ENCODE measurements at regions not wholly inside any gene's neighbourhood (a gene's known extent, or its start where the extent isn't known, plus 50 kb on each side); places are given as distances from the start of the nearest gene placed in this dataset.
"Not testable (repeated sequence)": the region's sequence is repeated elsewhere in the genome, so short reads cannot be mapped to it uniquely, and the experiment has no call there.

DNA sequence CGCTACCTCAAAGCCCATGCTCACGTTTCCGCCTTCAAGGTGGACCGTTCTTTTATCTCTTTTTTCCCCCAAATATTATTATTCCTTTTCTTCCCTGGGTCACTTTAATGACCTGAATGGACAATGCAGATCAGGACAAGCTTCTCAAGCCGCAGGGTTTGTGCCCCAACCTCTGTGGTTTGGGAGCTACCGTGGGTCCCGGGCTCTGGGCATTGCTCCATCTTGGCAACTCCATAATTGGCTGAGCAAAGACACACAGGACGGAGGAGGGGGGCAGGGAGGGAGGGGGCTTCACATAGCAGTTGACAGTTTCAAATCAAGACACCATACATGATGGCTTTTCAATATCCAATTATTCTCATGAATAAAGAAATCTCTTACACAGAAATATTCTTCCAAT is 308.1 kb upstream of the FZD8 start:
- Histone ChIP-seq H3K9ac (ENCODE audit: low read length) (no peak overlapping the region), H3K27me3 (ENCODE audit: control insufficient read depth, insufficient read depth, low read length) (no peaks in the 10 kb centered on the region), H3K36me3 (ENCODE audit: control insufficient read depth, insufficient read depth, low read length) (no peaks in the 10 kb centered on the region), H3K4me1 (ENCODE audit: control insufficient read depth, insufficient read depth, low read length) (no peaks in the 10 kb centered on the region), H3K4me3 (ENCODE audit: low read length) (no peak overlapping the region), H3K27ac (ENCODE audit: low read depth, low read length) (no peak overlapping the region)

- H3K4me3 ChIP-seq (ENCODE audit: low read length), result no peak overlapping the region
- H3K9ac ChIP-seq (ENCODE audit: low read length), result no peak overlapping the region
- H3K27ac ChIP-seq (ENCODE audit: low read depth, low read length), result no peak overlapping the region
- H3K36me3 ChIP-seq (ENCODE audit: control insufficient read depth, insufficient read depth, low read length), result no peaks in the 10 kb centered on the region
- H3K4me1 ChIP-seq (ENCODE audit: control insufficient read depth, insufficient read depth, low read length), result no peaks in the 10 kb centered on the region
- no peaks in the 10 kb centered on the region for H3K27me3 ChIP-seq (ENCODE audit: control insufficient read depth, insufficient read depth, low read length)
Observed at GRCh38 chr10:35949811-35950211, 307.7 kb upstream of the FZD8 start.

- Histone ChIP-seq H3K9ac (ENCODE audit: low read length) (no peak overlapping the region), H3K4me3 (ENCODE audit: low read length) (no peak overlapping the region), H3K36me3 (ENCODE audit: control insufficient read depth, insufficient read depth, low read length) (no peaks in the 10 kb centered on the region), H3K27me3 (ENCODE audit: control insufficient read depth, insufficient read depth, low read length) (no peaks in the 10 kb centered on the region), H3K27ac (ENCODE audit: low read depth, low read length) (no peak overlapping the region), H3K4me1 (ENCODE audit: control insufficient read depth, insufficient read depth, low read length) (no peaks in the 10 kb centered on the region)
Observed at GRCh38 chr10:35946556-35946955, 304.5 kb upstream of the FZD8 start.

GRCh38 chr10:35942057-35942456 is 300.0 kb upstream of the FZD8 start:
- Histone ChIP-seq H3K4me3 (ENCODE audit: low read length) (no peak overlapping the region), H3K9ac (ENCODE audit: low read length) (no peak overlapping the region), H3K36me3 (ENCODE audit: control insufficient read depth, insufficient read depth, low read length) (no peaks in the 10 kb centered on the region), H3K4me1 (ENCODE audit: control insufficient read depth, insufficient read depth, low read length) (peaks cover 4% of the 10 kb centered on the region), H3K27me3 (ENCODE audit: control insufficient read depth, insufficient read depth, low read length) (no peaks in the 10 kb centered on the region), H3K27ac (ENCODE audit: low read depth, low read length) (no peak overlapping the region)

GRCh38 chr10:35940141-35941041 is 298.3 kb upstream of the FZD8 start:
- no peak overlapping the region for H3K27ac ChIP-seq (ENCODE audit: low read depth, low read length)

GRCh38 chr10:35938160-35938559 is 296.1 kb upstream of the FZD8 start:
- Histone ChIP-seq H3K4me1 (ENCODE audit: control insufficient read depth, insufficient read depth, low read length) (peaks cover 4% of the 10 kb centered on the region), H3K4me3 (ENCODE audit: low read length) (no peak overlapping the region)

More at GRCh38 chr10:35940141-35941041, 298.3 kb upstream of the FZD8 start:
- Histone ChIP-seq H3K4me1 (ENCODE audit: control insufficient read depth, insufficient read depth, low read length) (peaks cover 4% of the 10 kb centered on the region), H3K9ac (ENCODE audit: low read length) (no peak overlapping the region), H3K27me3 (ENCODE audit: control insufficient read depth, insufficient read depth, low read length) (no peaks in the 10 kb centered on the region), H3K36me3 (ENCODE audit: control insufficient read depth, insufficient read depth, low read length) (no peaks in the 10 kb centered on the region), H3K4me3 (ENCODE audit: low read length) (no peak overlapping the region)

GRCh38 chr10:35937546-35937945 is 295.4 kb upstream of the FZD8 start:
- Histone ChIP-seq H3K4me3 (ENCODE audit: low read length) (no peak overlapping the region), H3K4me1 (ENCODE audit: control insufficient read depth, insufficient read depth, low read length) (peaks cover 4% of the 10 kb centered on the region), H3K27ac (ENCODE audit: low read depth, low read length) (no peak overlapping the region), H3K27me3 (ENCODE audit: control insufficient read depth, insufficient read depth, low read length) (no peaks in the 10 kb centered on the region), H3K9ac (ENCODE audit: low read length) (no peak overlapping the region), H3K36me3 (ENCODE audit: control insufficient read depth, insufficient read depth, low read length) (no peaks in the 10 kb centered on the region)

More at GRCh38 chr10:35938160-35938559, 296.1 kb upstream of the FZD8 start:
- H3K27me3 ChIP-seq (ENCODE audit: control insufficient read depth, insufficient read depth, low read length), result no peaks in the 10 kb centered on the region
- H3K27ac ChIP-seq (ENCODE audit: low read depth, low read length), result no peak overlapping the region
- H3K36me3 ChIP-seq (ENCODE audit: control insufficient read depth, insufficient read depth, low read length), result no peaks in the 10 kb centered on the region
- no peak overlapping the region for H3K9ac ChIP-seq (ENCODE audit: low read length)

DNA sequence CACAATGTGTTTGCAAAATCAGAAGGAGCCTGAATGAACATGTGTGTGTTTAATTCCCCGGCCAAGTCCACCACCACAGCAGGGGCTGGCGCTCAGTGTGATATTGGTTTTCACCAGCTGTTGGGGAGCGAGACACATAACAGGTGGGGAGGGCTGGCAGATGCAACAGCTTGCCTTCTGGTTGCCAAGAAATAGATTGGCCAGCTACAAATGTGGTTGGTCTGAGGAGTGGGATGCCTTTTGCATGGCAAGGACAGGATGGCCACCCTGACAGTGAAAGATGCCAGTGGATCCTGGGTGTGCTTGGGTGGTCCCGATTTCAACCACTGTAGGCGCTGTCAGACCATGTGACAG is 292.5 kb upstream of the FZD8 start:
- Histone ChIP-seq H3K27ac (ENCODE audit: low read depth, low read length) (no peak overlapping the region), H3K9ac (ENCODE audit: low read length) (no peak overlapping the region), H3K36me3 (ENCODE audit: control insufficient read depth, insufficient read depth, low read length) (no peaks in the 10 kb centered on the region), H3K27me3 (ENCODE audit: control insufficient read depth, insufficient read depth, low read length) (no peaks in the 10 kb centered on the region), H3K4me3 (ENCODE audit: low read length) (no peak overlapping the region), H3K4me1 (ENCODE audit: control insufficient read depth, insufficient read depth, low read length) (no peaks in the 10 kb centered on the region)

- Histone ChIP-seq H3K4me1 (ENCODE audit: control insufficient read depth, insufficient read depth, low read length) (peaks cover 3% of the 10 kb centered on the region), H3K36me3 (ENCODE audit: control insufficient read depth, insufficient read depth, low read length) (no peaks in the 10 kb centered on the region), H3K9ac (ENCODE audit: low read length) (no peak overlapping the region), H3K4me3 (ENCODE audit: low read length) (no peak overlapping the region), H3K27ac (ENCODE audit: low read depth, low read length) (no peak overlapping the region), H3K27me3 (ENCODE audit: control insufficient read depth, insufficient read depth, low read length) (no peaks in the 10 kb centered on the region)
Observed at GRCh38 chr10:35933940-35934641, 292.0 kb upstream of the FZD8 start.

GRCh38 chr10:35933491-35933890 is 291.4 kb upstream of the FZD8 start:
- Histone ChIP-seq H3K36me3 (ENCODE audit: control insufficient read depth, insufficient read depth, low read length) (no peaks in the 10 kb centered on the region), H3K4me1 (ENCODE audit: control insufficient read depth, insufficient read depth, low read length) (peaks cover 6% of the 10 kb centered on the region), H3K27me3 (ENCODE audit: control insufficient read depth, insufficient read depth, low read length) (no peaks in the 10 kb centered on the region), H3K9ac (ENCODE audit: low read length) (no peak overlapping the region), H3K27ac (ENCODE audit: low read depth, low read length) (no peak overlapping the region), H3K4me3 (ENCODE audit: low read length) (no peak overlapping the region)

DNA sequence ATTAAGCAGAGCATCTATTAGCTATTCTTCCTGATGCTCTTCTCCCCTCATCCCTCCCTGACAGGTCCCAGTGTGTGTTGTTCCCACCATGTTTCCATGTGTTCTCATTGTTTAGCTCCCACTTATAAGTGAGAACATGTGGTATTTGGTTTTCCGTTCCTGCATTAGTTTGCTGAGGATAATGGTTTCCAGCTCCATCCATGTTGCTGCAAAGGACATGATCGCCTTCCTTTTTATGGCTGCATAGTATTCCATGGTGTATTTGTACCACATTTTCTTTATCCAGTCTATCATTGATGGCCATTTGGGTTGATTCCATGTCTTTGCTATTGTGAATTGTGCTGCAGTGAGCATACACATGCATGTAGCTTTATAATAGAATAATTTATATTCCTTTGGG is 287.9 kb upstream of the FZD8 start:
- H3K4me1 ChIP-seq (ENCODE audit: control insufficient read depth, insufficient read depth, low read length); H3K36me3 ChIP-seq (ENCODE audit: control insufficient read depth, insufficient read depth, low read length); H3K4me3 ChIP-seq (ENCODE audit: low read length); H3K9ac ChIP-seq (ENCODE audit: low read length); H3K27ac ChIP-seq (ENCODE audit: low read depth, low read length); H3K27me3 ChIP-seq (ENCODE audit: control insufficient read depth, insufficient read depth, low read length): not testable (repeated sequence)

DNA sequence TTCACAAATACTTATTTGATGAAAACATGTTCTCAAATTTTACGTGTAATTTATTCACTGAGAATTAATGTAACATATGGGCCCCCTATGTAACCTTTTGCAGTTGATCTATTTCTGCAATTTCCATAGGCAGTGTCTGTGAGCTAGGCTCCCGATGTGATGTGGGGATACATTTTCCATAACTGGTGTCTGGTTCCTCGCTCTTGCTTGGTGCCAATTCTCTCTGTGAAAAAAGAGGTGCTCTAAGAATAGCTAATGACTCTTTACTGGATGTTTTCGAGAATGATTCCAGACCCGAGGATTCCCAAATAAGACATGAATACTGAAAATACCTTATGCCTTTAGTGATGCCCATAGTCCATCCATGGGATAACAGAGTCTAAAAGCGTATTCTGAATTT is 286.7 kb upstream of the FZD8 start:
- H3K4me1 ChIP-seq (ENCODE audit: control insufficient read depth, insufficient read depth, low read length), result peaks cover 6% of the 10 kb centered on the region
- H3K4me3 ChIP-seq (ENCODE audit: low read length), result no peak overlapping the region
- H3K27ac ChIP-seq (ENCODE audit: low read depth, low read length), result no peak overlapping the region
- no peak overlapping the region for H3K9ac ChIP-seq (ENCODE audit: low read length)
- no peaks in the 10 kb centered on the region for H3K36me3 ChIP-seq (ENCODE audit: control insufficient read depth, insufficient read depth, low read length)
- no peaks in the 10 kb centered on the region for H3K27me3 ChIP-seq (ENCODE audit: control insufficient read depth, insufficient read depth, low read length)

All from rectal smooth muscle tissue (tissue), 1 donor.